IMR-90 (cell line): ENCODE measurements at regions not wholly inside any gene's neighbourhood (a gene's known extent, or its start where the extent isn't known, plus 50 kb on each side); places are given as distances from the start of the nearest gene placed in this dataset.
A peak's percentile ranks its signal among the peaks of the same experiment; 100 is the strongest.

Source experiments
- ATAC-seq: fragments of 200-7000 bp; cut with Tn5 transposase; 2 replicates; pipeline ENCODE4 v1.9.1; 2020; ENCODE audit warnings: low read depth, mild to moderate bottlenecking, moderate library complexity
- BruUV-seq: library from RNA; stranded (reverse); fragments of 400-500 nt; replicated peaks from 2 replicates; lab custom pipeline; 2021; lab: Mats Ljungman, UMichigan
- CTCF ChIA-PET: fragments of 300-600 bp; formaldehyde crosslinking; extraction: SDS; loops from one replicate; lab custom pipeline; 2021; ENCODE audit warnings: antibody characterized with exemption; lab: Yijun Ruan, JAX
- POLR2A ChIA-PET: fragments of 300-600 bp; sonication (Branson Sonifier 250); formaldehyde crosslinking; loops from one replicate; lab custom pipeline; 2022; ENCODE audit warnings: antibody characterized with exemption; ENCODE audit not compliant: unreplicated experiment; lab: Charles Lee
- DNase-seq: peaks from one replicate; pipeline ENCODE4 v3.0.0; 2013
- H2AFZ ChIP-seq: replicated peaks from 2 replicates; pipeline ENCODE3; 2013; ENCODE audit warnings: low read length, mild to moderate bottlenecking; ENCODE audit not compliant: poor library complexity
- H2AK5ac ChIP-seq: 2 replicates; pipeline ENCODE4 v1.6.1; 2013; ENCODE audit warnings: low read depth, low read length, inconsistent platforms
- H2AK9ac ChIP-seq: replicated peaks from 2 replicates; pipeline ENCODE3; 2013; ENCODE audit warnings: mild to moderate bottlenecking, low read depth, low read length, moderate library complexity; ENCODE audit not compliant: poor library complexity
- H2BK120ac ChIP-seq: 2 replicates; pipeline ENCODE4 v1.6.1; 2013; ENCODE audit warnings: low read depth, low read length, inconsistent platforms
- H2BK15ac ChIP-seq: 3 replicates; pipeline ENCODE4 v1.6.1; 2013; ENCODE audit warnings: low read depth, low read length, inconsistent platforms
- H2BK20ac ChIP-seq: 2 replicates; pipeline ENCODE4 v1.6.1; 2013; ENCODE audit warnings: low read depth, mild to moderate bottlenecking, inconsistent platforms, low read length, moderate library complexity
- H2BK5ac ChIP-seq: 2 replicates; pipeline ENCODE4 v1.6.1; 2013; ENCODE audit warnings: mild to moderate bottlenecking, low read depth, low read length, inconsistent platforms; ENCODE audit not compliant: poor library complexity, severe bottlenecking
- H3K14ac ChIP-seq: replicated peaks from 2 replicates; pipeline ENCODE4 v1.6.1; 2013; ENCODE audit warnings: low read depth, low read length, inconsistent platforms
- H3K18ac ChIP-seq: 2 replicates; pipeline ENCODE4 v1.6.1; 2013; ENCODE audit warnings: low read depth, low read length, control low read depth
- H3K23ac ChIP-seq: 2 replicates; pipeline ENCODE4 v1.6.1; 2013; ENCODE audit warnings: low read depth, low read length, inconsistent platforms
- H3K27ac ChIP-seq: 2 replicates; pipeline ENCODE4 v1.5.1; 2013; ENCODE audit warnings: mild to moderate bottlenecking, control low read depth, low read length; ENCODE audit not compliant: insufficient read depth
- H3K27me3 ChIP-seq: 2 replicates; pipeline ENCODE4 v1.6.1; 2013; ENCODE audit warnings: low read length; ENCODE audit not compliant: control insufficient read depth, insufficient read depth
- H3K36me3 ChIP-seq: 2 replicates; pipeline ENCODE4 v1.6.1; 2013; ENCODE audit warnings: low read length, mixed read lengths; ENCODE audit not compliant: control insufficient read depth, insufficient read depth
- H3K4ac ChIP-seq: 2 replicates; pipeline ENCODE4 v1.6.1; 2013; ENCODE audit warnings: low read depth, low read length, inconsistent platforms
- H3K4me1 ChIP-seq: 2 replicates; pipeline ENCODE4 v1.6.1; 2013; ENCODE audit warnings: low read length, mixed read lengths; ENCODE audit not compliant: control insufficient read depth, insufficient read depth
- H3K4me2 ChIP-seq: 2 replicates; pipeline ENCODE4 v1.6.1; 2013; ENCODE audit warnings: low read depth, mild to moderate bottlenecking, control low read depth, low read length, moderate library complexity
- H3K4me3 ChIP-seq: 2 replicates; pipeline ENCODE4 v1.5.1; 2013; ENCODE audit warnings: low read depth, mild to moderate bottlenecking, control low read depth, low read length, moderate library complexity; ENCODE audit not compliant: insufficient read depth
- H3K56ac ChIP-seq: 2 replicates; pipeline ENCODE4 v1.6.1; 2013; ENCODE audit warnings: low read length, inconsistent platforms; ENCODE audit not compliant: insufficient read depth; ENCODE audit errors: extremely low read depth
- H3K79me1 ChIP-seq, 2 experiments: 2 replicates each; pipeline ENCODE4 v1.6.1; 2013; ENCODE audit warnings: low read length in 2 of 2, inconsistent platforms in 1 of 2, low read depth in 1 of 2
- H3K9ac ChIP-seq: 2 replicates; pipeline ENCODE4 v1.6.1; 2013; ENCODE audit warnings: low read depth, low read length, control low read depth
- H3K9me1 ChIP-seq: 2 replicates; pipeline ENCODE4 v1.6.1; 2013; ENCODE audit warnings: low read length, inconsistent platforms; ENCODE audit not compliant: insufficient read depth
- H3K9me3 ChIP-seq: 2 replicates; pipeline ENCODE4 v1.6.1; 2013; ENCODE audit warnings: low read length; ENCODE audit not compliant: control insufficient read depth, insufficient read depth
- H4K20me1 ChIP-seq: 2 replicates; pipeline ENCODE4 v1.6.1; 2013; ENCODE audit warnings: low read length, inconsistent platforms; ENCODE audit not compliant: insufficient read depth
- H4K5ac ChIP-seq: 2 replicates; pipeline ENCODE4 v1.6.1; 2013; ENCODE audit warnings: mild to moderate bottlenecking, low read depth, low read length, control low read depth
- H4K8ac ChIP-seq, 2 experiments: 2 replicates each; pipeline ENCODE4 v1.6.1; 2013; ENCODE audit warnings: low read depth in 2 of 2, low read length in 2 of 2, control low read depth in 1 of 2, inconsistent platforms in 1 of 2
- H4K91ac ChIP-seq: 2 replicates; pipeline ENCODE4 v1.6.1; 2013; ENCODE audit warnings: low read depth, low read length, inconsistent platforms; ENCODE audit not compliant: insufficient read depth
- CEBPB ChIP-seq: IDR thresholded peaks from 2 replicates; pipeline ENCODE4 v1.6.1; 2012; ENCODE audit warnings: low read depth, low read length, improper control_type of control experiment
- CHD1 ChIP-seq: IDR thresholded peaks from 2 replicates; pipeline ENCODE4 v1.6.1; 2012; ENCODE audit warnings: low read depth, low read length, improper control_type of control experiment
- ELK1 ChIP-seq: fragments of 150-350 bp; IDR thresholded peaks from 2 replicates; pipeline ENCODE4 v1.6.1; 2016; ENCODE audit warnings: low read depth, mild to moderate bottlenecking, low read length, moderate library complexity, borderline replicate concordance
- FOS ChIP-seq: fragments of 150-350 bp; IDR thresholded peaks from 2 replicates; pipeline ENCODE4 v1.6.1; 2016; ENCODE audit warnings: low read depth, low read length
- MAFK ChIP-seq: IDR thresholded peaks from 2 replicates; pipeline ENCODE4 v1.6.1; 2012; ENCODE audit warnings: low read depth, low read length, improper control_type of control experiment
- MXI1 ChIP-seq: IDR thresholded peaks from 2 replicates; pipeline ENCODE4 v1.6.1; 2012; ENCODE audit warnings: low read depth, mild to moderate bottlenecking, low read length, moderate library complexity, borderline replicate concordance
- NFE2L2 ChIP-seq: fragments of 150-350 bp; IDR thresholded peaks from 2 replicates; pipeline ENCODE4 v1.6.1; 2016; ENCODE audit warnings: low read depth, mild to moderate bottlenecking, low read length
- POLR2A ChIP-seq: IDR thresholded peaks from 2 replicates; pipeline ENCODE4 v1.6.1; 2012; ENCODE audit warnings: mild to moderate bottlenecking, low read depth, low read length
- RAD21 ChIP-seq: IDR thresholded peaks from 2 replicates; pipeline ENCODE4 v1.6.1; 2012; ENCODE audit warnings: low read length, improper control_type of control experiment
- RCOR1 ChIP-seq: IDR thresholded peaks from 2 replicates; pipeline ENCODE4 v1.6.1; 2012; ENCODE audit warnings: mild to moderate bottlenecking, low read length, improper control_type of control experiment; ENCODE audit not compliant: insufficient replicate concordance
- RFX5 ChIP-seq: IDR thresholded peaks from 2 replicates; pipeline ENCODE4 v1.8.0; 2012; ENCODE audit warnings: low read depth, mild to moderate bottlenecking, low read length, moderate library complexity
- SMC3 ChIP-seq: fragments of 150-350 bp; IDR thresholded peaks from 2 replicates; pipeline ENCODE4 v1.6.1; 2016; ENCODE audit warnings: low read depth, mild to moderate bottlenecking, antibody characterized with exemption, low read length, moderate library complexity
- USF2 ChIP-seq: fragments of 150-350 bp; IDR thresholded peaks from 2 replicates; pipeline ENCODE4 v1.6.1; 2017; ENCODE audit warnings: mild to moderate bottlenecking, antibody characterized with exemption, low read length, low read depth
- WGBS, 2 experiments: methylation state at CpG; one replicate each; pipeline versions ENCODE4 v1.1.5 to v1.1.7; 2013; ENCODE audit warnings: missing lambda C conversion rate in 2 of 2; ENCODE audit not compliant: insufficient read length in 1 of 2; ENCODE audit errors: extremely low coverage in 2 of 2; 5-methylcytosine and 5-hydroxymethylcytosine counted together
- dilution Hi-C: fragments of 300-500 bp; cut with HindIII; formaldehyde crosslinking; loops from one replicate; pipeline ENCODE4 v1.14.3; 2018; ENCODE audit warnings: low sequenced_read_pairs; ENCODE audit not compliant: unreplicated experiment
- in situ Hi-C: fragments of 300-500 bp; cut with MboI; formaldehyde crosslinking; loops from 3 replicates; pipeline ENCODE4 v1.14.3; 2019; ENCODE audit warnings: low sequenced_read_pairs, inconsistent platforms, mixed read lengths
- intact Hi-C: fragments of 100-400 bp; cut with micrococcal nuclease; formaldehyde crosslinking; loops from 2 replicates; pipeline ENCODE4 v1.10.0; 2022

GRCh38 chr2:150357770-150358467 lies 129.5 kb downstream of the RND3 start:
- no peaks in the 10 kb centered on the region for H3K9me3 ChIP-seq
- TF ChIP-seq RCOR1 (no peak), NFE2L2 (no peak), ELK1 (no peak), MXI1 (no peak), RFX5 (no peak), USF2 (no peak), CHD1 (no peak), POLR2A (no peak), FOS (no peak), MAFK (no peak), CEBPB (no peak), RAD21 (no peak), SMC3 (no peak)
- H3K4me3 ChIP-seq, result no peak overlapping the region
- no peak overlapping the region for H2AK9ac ChIP-seq
- H3K56ac ChIP-seq, result no peak overlapping the region
- no peak overlapping the region for H3K9ac ChIP-seq
- BruUV-seq, result no TSS peak
- no peak overlapping the region for H3K4ac ChIP-seq
- dilution Hi-C loops (no loop called here), in situ Hi-C loops (no loop called here), intact Hi-C loops (loop anchor here (10.0 kb wide), 1 partner anchor 363 kb away; no protein-coding TSS in a partner anchor)
- no peaks in the 10 kb centered on the region for H3K36me3 ChIP-seq
- H2BK5ac ChIP-seq, result no peak overlapping the region
- no peaks in the 10 kb centered on the region for H3K79me1 ChIP-seq
- ATAC-seq (no peak), DNase-seq (peak; percentile 15)
- no peak overlapping the region for H4K91ac ChIP-seq
- H2AK5ac ChIP-seq, result no peak overlapping the region
- no peaks in the 10 kb centered on the region for H3K27me3 ChIP-seq
- H3K27ac ChIP-seq, result no peak overlapping the region
- H4K20me1 ChIP-seq, result no peaks in the 10 kb centered on the region
- POLR2A ChIA-PET, result no interaction called here
- no peak overlapping the region for H2BK20ac ChIP-seq
- no peak overlapping the region for H3K23ac ChIP-seq
- no peak overlapping the region for H2BK15ac ChIP-seq
- no CpG with 5 or more reads among the region's 2 CpGs for WGBS, 2 experiments
- H3K18ac ChIP-seq, result no peak overlapping the region
- no peaks in the 10 kb centered on the region for H3K4me1 ChIP-seq
- H2BK120ac ChIP-seq, result no peak overlapping the region
- no peaks in the 10 kb centered on the region for H3K9me1 ChIP-seq
- no peak overlapping the region for H4K8ac ChIP-seq
- no peak overlapping the region for H2AFZ ChIP-seq
- CTCF ChIA-PET, result no interaction called here
- H4K5ac ChIP-seq, result no peak overlapping the region
- no peak overlapping the region for H3K4me2 ChIP-seq
- H3K14ac ChIP-seq, result no peak overlapping the region
